D721Med (cell line): ENCODE measurements at regions not wholly inside any gene's neighbourhood (a gene's known extent, or its start where the extent isn't known, plus 50 kb on each side); places are given as distances from the start of the nearest gene placed in this dataset.

Source experiments
- DNase-seq: peaks from one replicate; pipeline ENCODE4 v3.0.0; 2011; ENCODE audit warnings: low spot score; ENCODE audit not compliant: insufficient read length
- FAIRE-seq: peaks from 2 replicates; lab custom pipeline; 2011; peaks lifted over from hg19 to GRCh38; lab: Jason Lieb, UNC
- TF ChIP-seq, protein P1 (sequence below): IDR thresholded peaks from 2 replicates; pipeline ENCODE4 v1.5.1; 2012; ENCODE audit warnings: mild to moderate bottlenecking, control low read depth; ENCODE audit not compliant: insufficient read depth; ENCODE audit errors: missing control alignments

DNA sequence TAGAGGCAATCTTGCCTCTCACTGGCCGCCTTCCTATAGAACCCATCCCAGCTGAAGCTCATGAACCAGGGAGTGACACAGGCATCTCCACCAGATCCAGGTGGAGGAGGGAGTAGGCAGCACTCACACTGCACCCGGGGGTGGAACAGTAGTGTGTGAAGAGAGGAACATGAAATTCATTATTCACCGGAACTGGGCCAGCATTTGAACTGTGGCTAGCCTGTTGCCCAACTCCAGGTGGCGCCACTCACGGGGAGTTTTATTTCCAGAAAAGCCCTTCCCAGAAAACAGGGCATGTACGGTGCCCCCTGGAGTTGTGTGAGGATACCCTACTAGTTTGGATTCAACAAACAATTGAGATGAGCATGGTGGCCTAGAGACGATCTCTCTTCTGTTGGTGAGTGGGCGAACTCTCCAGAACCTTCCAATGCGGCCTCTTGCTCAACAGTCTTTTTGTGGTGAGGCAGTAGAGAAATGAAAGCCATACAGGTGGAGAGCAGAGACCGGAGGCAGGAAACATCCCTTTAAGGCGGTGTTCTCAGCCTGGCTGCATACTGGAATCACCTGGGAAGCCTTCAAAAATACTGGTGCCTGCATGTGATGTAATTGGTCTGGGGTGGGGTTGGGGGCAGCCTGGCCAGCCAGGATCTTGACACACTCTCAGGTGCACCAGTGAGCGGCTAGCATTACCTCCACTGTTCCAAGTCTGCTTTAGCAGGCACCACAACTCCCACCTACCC is 73.5 kb upstream of the NEDD4L start:
- TF ChIP-seq, protein P1, sequence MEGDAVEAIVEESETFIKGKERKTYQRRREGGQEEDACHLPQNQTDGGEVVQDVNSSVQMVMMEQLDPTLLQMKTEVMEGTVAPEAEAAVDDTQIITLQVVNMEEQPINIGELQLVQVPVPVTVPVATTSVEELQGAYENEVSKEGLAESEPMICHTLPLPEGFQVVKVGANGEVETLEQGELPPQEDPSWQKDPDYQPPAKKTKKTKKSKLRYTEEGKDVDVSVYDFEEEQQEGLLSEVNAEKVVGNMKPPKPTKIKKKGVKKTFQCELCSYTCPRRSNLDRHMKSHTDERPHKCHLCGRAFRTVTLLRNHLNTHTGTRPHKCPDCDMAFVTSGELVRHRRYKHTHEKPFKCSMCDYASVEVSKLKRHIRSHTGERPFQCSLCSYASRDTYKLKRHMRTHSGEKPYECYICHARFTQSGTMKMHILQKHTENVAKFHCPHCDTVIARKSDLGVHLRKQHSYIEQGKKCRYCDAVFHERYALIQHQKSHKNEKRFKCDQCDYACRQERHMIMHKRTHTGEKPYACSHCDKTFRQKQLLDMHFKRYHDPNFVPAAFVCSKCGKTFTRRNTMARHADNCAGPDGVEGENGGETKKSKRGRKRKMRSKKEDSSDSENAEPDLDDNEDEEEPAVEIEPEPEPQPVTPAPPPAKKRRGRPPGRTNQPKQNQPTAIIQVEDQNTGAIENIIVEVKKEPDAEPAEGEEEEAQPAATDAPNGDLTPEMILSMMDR = peak; percentile 29
- DNase-seq (no peak), FAIRE-seq (no peak)

DNA sequence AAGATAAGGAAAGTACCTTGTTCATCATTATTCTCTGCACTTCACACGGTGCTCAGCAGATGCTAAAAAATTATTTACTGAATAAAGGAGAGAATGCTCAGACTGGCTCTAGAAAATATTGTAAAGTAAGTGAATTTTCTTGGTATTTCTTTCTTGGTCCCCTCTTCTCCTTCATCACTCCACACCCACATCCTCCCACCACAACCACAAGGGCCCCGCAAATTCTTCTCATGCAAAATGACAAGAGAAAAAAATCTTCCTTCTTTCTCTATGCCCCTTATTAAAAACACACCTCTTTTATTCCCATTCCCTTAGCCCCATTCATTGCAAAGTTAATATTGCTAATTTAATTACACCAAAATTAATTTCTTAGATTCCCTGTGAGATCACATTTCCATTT is 74.2 kb upstream of the NEDD4L start:
- TF ChIP-seq, protein P1 = no peak
- FAIRE-seq (peak; percentile 75), DNase-seq (no peak)

DNA sequence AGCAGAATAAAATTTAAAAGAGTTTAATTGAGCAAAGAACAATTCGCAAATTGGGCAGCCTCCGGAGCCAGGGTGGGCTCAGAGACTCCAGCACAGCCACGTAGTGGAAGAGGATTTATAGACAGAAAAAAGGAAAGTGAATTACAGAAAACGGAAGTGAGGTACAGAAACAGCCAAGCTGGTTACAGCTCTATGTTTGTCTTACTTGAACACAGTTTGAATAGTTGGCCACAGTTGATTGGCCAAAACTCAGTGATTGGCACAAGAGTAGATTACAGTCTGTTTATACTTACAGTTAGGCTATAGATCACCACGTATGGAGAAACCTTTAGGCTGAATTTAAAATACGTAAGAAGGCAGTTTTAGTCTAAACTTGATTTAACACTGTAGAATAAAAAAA is 78.8 kb upstream of the NEDD4L start:
- TF ChIP-seq, protein P1 = no peak
- no peak for DNase-seq
- FAIRE-seq = peak; percentile 97

DNA sequence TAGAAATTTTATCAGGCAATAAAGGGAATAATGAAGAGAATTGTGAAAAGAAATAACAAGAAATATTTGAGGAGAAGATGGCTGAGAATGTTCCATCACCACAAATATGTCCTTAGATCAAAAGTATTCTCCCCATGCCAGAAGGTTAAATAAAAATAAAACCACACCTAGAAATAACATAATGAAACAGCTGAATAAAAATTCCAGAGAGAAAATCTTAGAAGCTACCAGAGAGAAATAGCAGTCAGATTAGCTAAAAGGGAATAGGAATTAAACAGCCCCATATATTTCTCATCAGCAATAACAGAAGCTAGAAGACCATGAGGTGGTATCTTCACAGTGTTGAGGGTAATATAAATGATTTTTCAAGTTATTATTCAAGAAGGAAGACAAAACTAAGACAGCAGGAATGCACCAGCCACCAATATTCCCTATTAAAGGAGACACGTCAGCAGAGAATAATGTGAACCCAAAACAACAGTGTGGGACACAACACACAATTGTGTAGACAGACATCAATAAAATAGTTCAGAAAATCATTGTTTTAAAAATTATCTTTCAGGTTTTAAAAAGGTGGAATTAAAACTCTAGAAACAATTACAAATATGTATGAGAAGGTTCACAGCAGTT is 82.0 kb upstream of the NEDD4L start:
- TF ChIP-seq, protein P1 = no peak
- DNase-seq = no peak
- FAIRE-seq = peak; percentile 97

DNA sequence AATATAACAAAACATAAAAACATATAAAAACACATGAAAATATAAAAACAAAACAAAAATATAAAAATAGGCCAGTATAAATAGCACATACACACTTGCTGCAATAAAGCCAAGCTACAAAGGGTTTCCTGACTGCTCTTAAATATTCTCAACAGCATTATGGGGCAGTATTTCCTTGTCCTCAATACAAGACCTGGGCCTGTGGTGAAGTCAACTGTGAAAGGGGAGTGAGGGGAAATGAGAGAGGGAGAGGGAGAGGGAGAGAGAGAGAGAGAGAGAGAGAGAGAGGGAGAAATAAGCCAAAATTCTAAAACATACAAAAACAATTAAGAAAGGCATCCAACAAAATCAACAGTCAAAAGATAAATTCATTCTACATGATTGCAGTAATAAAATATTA is 82.6 kb upstream of the NEDD4L start:
- TF ChIP-seq, protein P1 = no peak
- FAIRE-seq = no peak
- no peak for DNase-seq

DNA sequence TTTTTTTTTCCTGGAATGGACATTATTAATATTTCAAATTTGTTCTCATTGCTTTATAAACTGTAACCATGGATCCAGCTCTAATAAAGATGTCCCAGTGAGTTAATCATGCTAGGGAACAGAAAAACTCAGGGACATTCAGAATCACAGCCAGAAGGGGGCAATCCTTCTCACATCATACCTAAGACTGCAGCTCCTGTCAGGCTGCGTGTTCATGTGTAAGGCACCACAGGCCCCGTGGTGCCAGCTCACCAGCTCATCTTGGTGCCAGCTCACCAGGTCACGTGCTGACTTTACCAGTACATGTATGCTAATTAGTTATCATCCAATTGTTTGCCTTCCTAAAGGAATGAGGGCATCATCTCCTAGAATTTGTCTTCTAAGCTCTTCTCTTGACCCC is 84.7 kb upstream of the NEDD4L start:
- TF ChIP-seq, protein P1 = peak; percentile 43
- FAIRE-seq (peak; percentile 98), DNase-seq (no peak)

DNA sequence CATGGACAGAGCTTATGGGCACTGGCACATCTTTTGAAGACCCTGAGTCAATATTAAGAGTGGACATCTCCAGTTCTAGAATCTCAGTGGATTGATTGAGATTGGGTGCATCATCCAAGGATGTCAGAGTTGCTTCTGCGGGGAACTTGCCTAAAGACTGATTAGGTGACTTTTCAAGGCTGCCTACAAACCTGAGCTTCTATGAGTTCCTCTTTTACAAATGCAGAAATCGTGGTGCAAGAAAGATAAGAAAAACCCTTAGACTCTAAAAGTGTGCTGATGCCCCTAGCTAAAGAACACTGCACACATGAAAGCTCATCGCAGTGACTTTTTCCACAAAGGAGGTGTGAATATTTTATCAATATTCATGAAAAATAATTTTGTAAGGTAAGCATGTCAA is 86.8 kb upstream of the NEDD4L start:
- FAIRE-seq (no peak), DNase-seq (no peak)
- TF ChIP-seq, protein P1 = no peak
